Cardiac muscle cell (in vitro differentiated cells and primary cell): ENCODE measurements at regions not wholly inside any gene's neighbourhood (a gene's known extent, or its start where the extent isn't known, plus 50 kb on each side); places are given as distances from the start of the nearest gene placed in this dataset.

ENCODE experiments used
- DNase-seq, 2 donors: peaks; one replicate each; pipeline versions ENCODE4 v3.0.0 to v3.0.0-alpha.2; 2010 to 2017; ENCODE audit warnings: low read depth in 1 of 2, low spot score in 1 of 2
- H3K27ac ChIP-seq: fragments of 200-600 bp; sonication (generic); 2 replicates; pipeline ENCODE4 v1.5.1; 2016
- H3K27me3 ChIP-seq: fragments of 200-600 bp; sonication (generic); 2 replicates; pipeline ENCODE4 v1.6.0; 2016; ENCODE audit warnings: control low read depth
- H3K36me3 ChIP-seq: fragments of 200-600 bp; sonication (generic); 2 replicates; pipeline ENCODE4 v1.5.1; 2016; ENCODE audit warnings: control low read depth
- H3K4me1 ChIP-seq: fragments of 200-600 bp; sonication (generic); 2 replicates; pipeline ENCODE4 v1.8.1; 2017; ENCODE audit warnings: low read depth, mild to moderate bottlenecking, mixed run types
- H3K4me3 ChIP-seq: fragments of 200-600 bp; sonication (generic); 2 replicates; pipeline ENCODE4 v1.5.1; 2016; ENCODE audit warnings: mild to moderate bottlenecking
- H3K9me3 ChIP-seq: fragments of 200-600 bp; sonication (generic); 2 replicates; pipeline ENCODE4 v1.5.1; 2017; ENCODE audit warnings: low read depth, mild to moderate bottlenecking, control low read depth
- CTCF ChIP-seq: IDR thresholded peaks from 2 replicates; pipeline ENCODE4 v1.5.1; 2012; ENCODE audit warnings: low read depth, mild to moderate bottlenecking, low read length

- peaks cover 78% of the 10 kb centered on the region for H3K27me3 ChIP-seq
- peak; percentile 59 to 72 for DNase-seq
Observed at GRCh38 chr11:16604794-16605388, 133.6 kb upstream of the C11orf58 start.

GRCh38 chr11:16603890-16604793 lies 134.3 kb upstream of the C11orf58 start:
- Histone ChIP-seq H3K9me3 (no peaks in the 10 kb centered on the region), H3K4me1 (no peaks in the 10 kb centered on the region), H3K36me3 (no peaks in the 10 kb centered on the region), H3K27ac (no peak overlapping the region), H3K27me3 (peaks cover 78% of the 10 kb centered on the region), H3K4me3 (peak overlapping the region; percentile 61)
- peak; percentile 45 to 54 for DNase-seq
- no peak for TF ChIP-seq CTCF

More at GRCh38 chr11:16604794-16605388, 133.6 kb upstream of the C11orf58 start:
- TF ChIP-seq CTCF: no peak
- Histone ChIP-seq H3K36me3 (no peaks in the 10 kb centered on the region), H3K4me3 (peak overlapping the region; percentile 61), H3K4me1 (no peaks in the 10 kb centered on the region), H3K27ac (peak overlapping the region; percentile 14), H3K9me3 (no peaks in the 10 kb centered on the region)

GRCh38 chr11:16603245-16603644 lies 135.2 kb upstream of the C11orf58 start:
- Histone ChIP-seq H3K36me3 (no peaks in the 10 kb centered on the region), H3K4me3 (no peak overlapping the region), H3K27me3 (peaks cover 78% of the 10 kb centered on the region)

GRCh38 chr11:16598906-16599305 lies 139.5 kb upstream of the C11orf58 start:
- Histone ChIP-seq H3K27me3 (peaks cover 66% of the 10 kb centered on the region), H3K9me3 (no peaks in the 10 kb centered on the region), H3K4me3 (no peak overlapping the region), H3K4me1 (no peaks in the 10 kb centered on the region), H3K27ac (no peak overlapping the region), H3K36me3 (no peaks in the 10 kb centered on the region)
- no peak for TF ChIP-seq CTCF
- DNase-seq: no peak

More at GRCh38 chr11:16603245-16603644, 135.2 kb upstream of the C11orf58 start:
- TF ChIP-seq CTCF: no peak
- DNase-seq: no peak
- Histone ChIP-seq H3K27ac (no peak overlapping the region), H3K9me3 (no peaks in the 10 kb centered on the region), H3K4me1 (no peaks in the 10 kb centered on the region)

GRCh38 chr11:16598032-16598431 lies 140.4 kb upstream of the C11orf58 start:
- Histone ChIP-seq H3K27me3 (peaks cover 58% of the 10 kb centered on the region), H3K4me1 (no peaks in the 10 kb centered on the region)

More at GRCh38 chr11:16598032-16598431, 140.4 kb upstream of the C11orf58 start:
- Histone ChIP-seq H3K9me3 (no peaks in the 10 kb centered on the region), H3K27ac (no peak overlapping the region), H3K4me3 (no peak overlapping the region), H3K36me3 (no peaks in the 10 kb centered on the region)
- no peak for TF ChIP-seq CTCF
- no peak for DNase-seq
